Thyroid gland (tissue), 4 donors: ENCODE measurements at regions not wholly inside any gene's neighbourhood (a gene's known extent, or its start where the extent isn't known, plus 50 kb on each side); places are given as distances from the start of the nearest gene placed in this dataset.

ENCODE experiments used
- CTCF ChIP-seq, 6 experiments: fragments of 200-600 bp in 3 of 6; fragments of 450-650 bp in 3 of 6; sonication (generic) in 3 of 6; IDR thresholded peaks; one replicate each; pipeline ENCODE4 v1.5.1; 2016 to 2019; ENCODE audit warnings: antibody characterized with exemption in 6 of 6, mild to moderate bottlenecking in 2 of 6, inconsistent platforms in 1 of 6, moderate library complexity in 1 of 6
- POLR2A ChIP-seq, 2 donors: fragments of 450-650 bp; IDR thresholded peaks; one replicate each; pipeline ENCODE4 v1.6.1; 2017; ENCODE audit warnings: antibody characterized with exemption in 2 of 2, mild to moderate bottlenecking in 2 of 2, moderate library complexity in 1 of 2

- TF ChIP-seq CTCF (IDR thresholded peaks at IDR 0.05) (no peak), POLR2A (IDR thresholded peaks at IDR 0.05) (no peak)
These were observed 57.3 kb upstream of the DLX4 start for GRCh38 chr17:49911719-49912118.
